GM21447 (cell line): ENCODE measurements at regions not wholly inside any gene's neighbourhood (a gene's known extent, or its start where the extent isn't known, plus 50 kb on each side); places are given as distances from the start of the nearest gene placed in this dataset.

Source experiments
- ATAC-seq: cut with Tn5 transposase; IDR thresholded peaks from one replicate; pipeline ENCODE4 v1.9.1; 2021; ENCODE audit not compliant: unreplicated experiment

- ATAC-seq: no peak
These were observed 60.1 kb upstream of the PLAC1 start for GRCh38 chrX:134718105-134718965.

- no peak for ATAC-seq
These were observed 59.4 kb upstream of the PLAC1 start for GRCh38 chrX:134717698-134718097.

GRCh38 chrX:134716620-134717012 is 58.3 kb upstream of the PLAC1 start:
- no peak for ATAC-seq

- no peak for ATAC-seq
These were observed 57.8 kb upstream of the PLAC1 start for GRCh38 chrX:134715930-134716619.

- no peak for ATAC-seq
These were observed 56.4 kb upstream of the PLAC1 start for GRCh38 chrX:134714633-134715110.

- ATAC-seq: no peak
These were observed 55.4 kb upstream of the PLAC1 start for GRCh38 chrX:134713618-134714107.

GRCh38 chrX:134712272-134712671 is 54.0 kb upstream of the PLAC1 start:
- no peak for ATAC-seq

- ATAC-seq: no peak
These were observed 53.1 kb upstream of the PLAC1 start for GRCh38 chrX:134711135-134711921.
